CD4-positive, alpha-beta T cell treated with Interleukin-2 at 100 ng/mL for 4 hours (primary cell): ENCODE measurements at regions not wholly inside any gene's neighbourhood (a gene's known extent, or its start where the extent isn't known, plus 50 kb on each side); places are given as distances from the start of the nearest gene placed in this dataset.

ENCODE experiments used
- DNase-seq: peaks from one replicate; pipeline ENCODE4 v3.0.0-alpha.2; 2020; ENCODE audit warnings: low spot score

DNA sequence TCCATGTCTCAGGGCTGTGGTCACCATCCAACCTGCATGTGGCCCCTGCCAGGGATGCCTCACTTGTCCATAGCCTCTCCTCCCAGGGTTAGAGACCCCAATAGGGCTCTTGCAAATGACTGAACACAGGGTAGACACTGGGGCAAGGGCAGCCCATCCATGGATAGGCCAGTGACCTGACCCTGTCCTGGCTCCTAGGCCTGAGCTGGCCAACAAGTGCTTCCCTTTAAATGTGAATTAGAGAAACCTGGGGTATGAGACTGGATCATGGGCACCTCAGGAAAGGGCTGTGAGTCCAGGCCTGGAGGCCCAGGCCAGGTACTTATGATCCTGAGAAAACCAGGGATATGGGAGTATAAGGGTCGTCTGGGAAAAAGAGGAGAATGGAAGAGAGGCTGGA, 64.5 kb downstream of the COPS8 start:
- no peak for DNase-seq

DNA sequence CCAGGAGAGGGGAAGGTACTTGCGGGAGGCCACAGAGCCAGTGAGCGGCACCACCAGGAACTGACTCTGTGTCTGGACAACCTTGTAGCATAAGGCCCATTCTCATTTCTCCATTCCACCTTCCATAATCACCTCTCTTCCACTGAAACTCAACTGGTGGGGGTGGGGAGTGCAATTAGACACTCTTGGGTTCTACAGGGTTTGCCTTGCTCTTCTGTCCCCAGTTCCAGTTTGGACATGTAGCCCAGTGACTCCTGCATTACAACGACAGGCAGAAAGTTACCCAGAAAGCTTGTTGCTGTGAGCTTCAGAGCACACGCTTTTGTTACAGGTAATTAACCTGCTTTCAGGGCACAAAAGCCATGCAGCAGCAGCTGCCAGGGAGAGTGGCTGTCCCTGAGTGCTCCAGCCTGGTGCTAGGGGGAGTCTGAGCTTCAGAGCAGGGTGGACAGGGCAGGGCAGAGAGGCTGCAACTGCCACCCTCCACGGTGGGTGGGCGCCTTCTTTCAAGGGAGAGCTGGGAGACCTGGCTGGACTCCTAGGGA, 65.2 kb downstream of the COPS8 start:
- DNase-seq, result no peak

DNA sequence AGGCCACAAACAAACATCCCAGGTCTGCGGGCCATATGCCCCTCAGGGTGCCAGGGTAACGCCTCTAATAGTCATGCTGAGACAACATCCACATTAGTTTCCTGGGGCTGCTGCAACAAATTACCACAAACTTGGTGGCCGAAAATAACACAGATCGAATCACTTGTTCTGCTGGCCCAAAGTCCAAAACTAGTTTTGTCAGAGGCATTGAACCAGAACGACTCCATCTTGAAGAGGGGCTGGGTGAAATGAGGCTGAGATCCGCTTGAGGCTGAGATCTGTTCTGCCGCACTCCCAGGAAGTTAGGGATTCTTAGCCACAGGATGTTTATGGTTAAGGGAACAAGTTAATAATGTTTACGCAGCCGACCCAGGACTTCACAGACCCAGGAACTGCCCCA, 66.7 kb downstream of the COPS8 start:
- DNase-seq, result no peak

DNA sequence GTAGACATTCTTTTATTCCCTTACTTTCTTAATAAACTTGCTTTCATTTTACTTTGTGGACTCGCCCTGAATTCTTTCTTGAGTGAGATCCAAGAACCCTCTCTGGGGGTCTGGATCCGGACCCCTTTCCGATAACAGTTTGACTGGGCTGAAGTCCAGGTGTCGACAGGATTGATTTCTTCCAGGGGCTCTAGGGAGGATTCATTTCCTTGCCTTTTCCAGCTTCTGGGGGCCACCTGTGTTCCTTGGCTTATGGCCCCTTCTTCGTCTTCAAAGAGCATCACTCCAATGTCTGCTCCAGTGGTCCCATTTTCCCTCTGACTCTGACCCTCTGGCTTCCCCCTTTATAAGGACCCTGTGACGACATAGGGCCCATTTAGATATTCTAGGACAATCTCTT, 67.5 kb downstream of the COPS8 start:
- no peak for DNase-seq

DNA sequence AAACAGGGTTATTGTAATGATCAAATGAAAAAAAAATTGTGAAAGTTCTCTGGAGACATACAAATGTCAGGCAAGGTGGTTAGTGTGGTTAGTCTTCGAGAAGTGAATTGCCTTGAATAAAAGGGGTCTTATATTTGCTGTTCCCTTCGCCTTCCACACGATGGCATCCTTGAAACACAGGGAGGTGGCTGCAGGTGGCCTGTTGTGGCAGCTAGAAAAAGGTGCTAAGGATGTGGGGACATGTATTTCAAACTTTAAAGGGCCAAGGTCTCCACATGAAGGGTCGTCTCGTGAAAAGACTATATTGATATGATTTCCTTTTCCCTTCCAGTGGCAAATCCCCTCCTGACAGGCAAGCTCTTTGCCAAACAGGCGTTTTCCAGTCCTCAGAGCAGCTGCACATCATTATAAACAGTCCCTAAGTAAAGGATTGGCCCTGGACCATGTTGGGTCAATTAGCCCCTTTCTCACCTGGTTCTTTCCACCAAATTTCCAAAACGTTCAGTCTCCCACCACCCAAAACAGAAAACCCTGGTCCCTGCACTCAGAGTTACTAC, 68.5 kb downstream of the COPS8 start:
- peak; percentile 55 for DNase-seq

DNA sequence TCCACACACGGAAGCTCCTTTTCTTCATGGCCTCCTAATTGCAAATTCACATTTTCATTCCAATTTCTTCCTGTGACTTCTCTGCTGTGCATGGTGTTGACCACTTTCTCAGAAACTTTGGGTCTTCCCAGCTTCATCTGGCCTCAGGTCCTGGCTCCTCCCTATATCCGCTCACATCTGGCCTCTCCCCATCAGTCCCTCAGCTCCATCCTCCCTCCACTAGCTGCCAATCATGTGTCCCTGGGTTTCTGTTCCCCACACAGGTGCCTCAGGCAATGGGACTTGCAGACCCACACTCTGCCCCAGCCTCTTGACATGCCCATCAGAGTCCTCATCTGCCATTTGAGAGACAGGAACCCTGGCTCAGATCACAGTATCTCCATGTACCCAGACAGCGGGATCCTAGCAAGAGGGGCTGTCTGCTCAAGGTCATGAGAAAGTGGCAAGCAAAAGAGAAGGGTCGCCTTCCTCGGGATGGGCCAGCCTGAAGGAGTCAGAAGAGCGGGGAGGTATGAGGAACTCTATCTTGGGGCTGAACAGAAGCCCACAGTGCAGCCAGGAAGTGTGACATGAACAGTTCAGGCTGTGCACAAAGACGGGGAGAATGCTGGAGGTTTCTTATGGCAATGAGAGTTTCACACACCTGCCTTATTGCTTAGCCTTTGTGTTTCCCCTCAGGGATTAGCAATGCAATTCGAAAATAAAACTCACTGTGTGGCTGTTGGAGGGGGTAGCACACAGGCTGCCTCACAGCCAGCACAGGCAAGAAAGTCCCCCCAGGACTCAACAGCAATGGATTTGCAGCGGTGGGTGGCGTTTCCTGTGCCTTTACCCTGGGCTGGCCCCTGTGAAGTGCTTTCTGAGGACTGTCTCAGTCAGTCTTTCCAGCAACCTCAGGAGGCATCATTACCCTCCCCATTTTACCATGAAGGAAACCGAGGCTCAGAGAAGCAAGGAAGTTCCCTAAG, 69.5 kb downstream of the COPS8 start:
- DNase-seq, result no peak

DNA sequence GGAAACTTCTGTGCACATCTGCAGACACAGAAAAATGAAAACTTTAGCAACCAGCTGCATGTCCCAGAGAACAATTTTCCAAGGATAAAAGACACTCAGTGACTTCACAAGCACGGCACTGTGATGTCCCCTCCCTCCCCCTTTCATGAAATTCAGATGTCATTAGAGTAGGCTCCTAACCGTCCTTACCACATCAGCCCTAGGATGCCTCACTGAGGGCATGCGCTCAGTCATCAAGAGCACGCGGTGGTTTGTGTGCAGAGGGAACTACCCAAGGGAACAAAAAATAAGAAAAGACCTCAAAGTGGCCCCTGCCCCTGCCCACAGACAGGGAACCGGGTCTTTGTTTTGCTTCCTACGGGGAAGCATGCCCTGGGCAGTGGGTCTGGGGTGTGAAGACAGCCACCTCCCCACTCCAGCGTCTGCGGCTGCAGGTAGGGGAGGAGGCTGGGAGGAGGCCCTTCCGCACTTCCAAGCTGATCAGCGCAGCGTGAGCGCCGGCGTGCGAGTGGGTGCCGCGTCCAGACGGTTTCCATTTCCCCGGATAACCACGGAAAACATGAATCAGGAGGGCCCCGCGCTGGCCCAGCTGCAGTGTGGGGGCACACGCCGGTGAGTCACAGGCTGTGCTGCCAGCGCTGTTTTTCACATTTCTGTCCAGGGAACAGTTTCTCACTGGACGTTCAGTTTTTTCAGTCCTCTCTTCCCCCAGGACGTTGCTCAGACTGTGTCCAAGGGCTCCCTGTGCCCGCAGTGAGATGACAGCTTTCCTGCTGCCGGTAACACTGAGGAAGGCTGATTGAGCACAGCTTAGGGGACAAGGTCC, 70.6 kb downstream of the COPS8 start:
- DNase-seq, result no peak

DNA sequence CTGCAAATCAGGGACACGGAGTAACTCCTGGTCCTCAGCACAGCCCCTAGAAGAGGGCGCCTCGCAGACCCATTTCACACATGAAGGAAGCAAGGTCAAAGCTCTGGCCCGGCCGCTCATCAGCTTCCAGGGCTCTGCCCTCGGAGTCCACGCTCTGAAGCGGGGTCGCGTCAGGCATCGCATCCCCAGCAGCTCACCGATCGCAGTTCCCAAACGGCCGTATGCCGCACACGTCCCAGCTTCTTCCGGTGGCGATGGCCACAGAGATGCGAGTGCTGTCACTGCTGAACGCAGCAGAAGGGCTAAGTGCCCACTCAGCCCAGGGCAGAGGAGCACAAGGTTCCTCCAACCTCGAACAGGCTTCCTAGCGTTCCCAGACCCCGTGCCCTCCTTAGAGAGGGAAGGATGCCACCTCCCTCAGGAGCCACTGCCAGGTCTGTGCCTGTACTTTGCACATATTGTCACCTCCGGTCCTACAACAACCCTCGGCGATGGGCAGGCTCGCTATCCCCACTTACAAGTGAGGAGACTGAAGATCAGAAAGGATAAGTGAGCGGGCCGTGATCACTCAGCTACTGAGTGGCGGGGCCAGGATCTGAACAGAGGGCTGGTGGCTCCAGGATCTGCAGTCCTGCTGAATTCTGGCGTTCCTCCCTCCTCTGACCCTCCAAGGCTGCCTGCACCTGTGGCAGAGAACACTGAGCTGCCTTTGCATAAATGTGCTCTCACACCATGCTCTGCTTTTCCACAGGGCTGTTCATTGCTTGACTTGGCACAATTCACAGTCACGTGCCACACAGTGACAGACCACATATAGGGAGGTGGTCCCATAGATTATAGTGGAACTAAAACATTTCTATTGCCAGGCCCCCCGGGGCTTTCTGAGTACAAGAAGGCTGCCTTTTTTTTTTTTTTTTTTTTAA, 71.4 kb downstream of the COPS8 start:
- no peak for DNase-seq

DNA sequence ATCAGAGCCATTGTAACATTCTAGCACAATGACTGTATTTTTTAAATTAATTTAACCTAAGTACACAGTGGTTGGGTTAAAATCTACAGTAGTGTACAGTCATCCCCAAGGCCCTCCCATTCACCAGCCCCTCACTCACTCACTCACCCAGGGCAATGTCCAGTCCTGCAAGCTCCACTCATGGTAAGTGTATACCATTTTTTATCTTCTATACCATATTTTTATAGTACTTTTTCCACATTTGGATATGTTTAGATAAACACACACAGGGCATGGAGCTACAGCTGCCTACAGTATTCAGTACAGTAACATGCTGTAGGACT, 72.1 kb downstream of the COPS8 start:
- DNase-seq, result no peak

DNA sequence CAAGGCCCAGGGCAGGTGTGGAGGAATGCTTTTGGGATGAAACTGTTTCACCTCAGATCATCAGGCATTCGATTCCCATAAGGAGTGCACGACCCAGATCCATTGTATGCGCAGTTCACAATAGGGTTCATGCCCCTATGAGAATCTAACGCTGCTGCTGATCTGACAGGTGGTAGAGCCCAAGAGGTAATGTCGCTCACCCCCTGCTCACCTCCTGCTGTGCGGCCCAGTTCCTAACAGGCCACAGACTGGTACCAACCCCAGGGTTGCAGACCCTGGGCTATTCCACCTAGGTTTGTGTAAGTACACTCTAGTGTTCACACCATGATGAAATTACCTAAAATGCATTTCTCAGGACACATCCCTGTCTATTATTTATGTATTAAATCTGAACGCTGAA, 72.5 kb downstream of the COPS8 start:
- no peak for DNase-seq

DNA sequence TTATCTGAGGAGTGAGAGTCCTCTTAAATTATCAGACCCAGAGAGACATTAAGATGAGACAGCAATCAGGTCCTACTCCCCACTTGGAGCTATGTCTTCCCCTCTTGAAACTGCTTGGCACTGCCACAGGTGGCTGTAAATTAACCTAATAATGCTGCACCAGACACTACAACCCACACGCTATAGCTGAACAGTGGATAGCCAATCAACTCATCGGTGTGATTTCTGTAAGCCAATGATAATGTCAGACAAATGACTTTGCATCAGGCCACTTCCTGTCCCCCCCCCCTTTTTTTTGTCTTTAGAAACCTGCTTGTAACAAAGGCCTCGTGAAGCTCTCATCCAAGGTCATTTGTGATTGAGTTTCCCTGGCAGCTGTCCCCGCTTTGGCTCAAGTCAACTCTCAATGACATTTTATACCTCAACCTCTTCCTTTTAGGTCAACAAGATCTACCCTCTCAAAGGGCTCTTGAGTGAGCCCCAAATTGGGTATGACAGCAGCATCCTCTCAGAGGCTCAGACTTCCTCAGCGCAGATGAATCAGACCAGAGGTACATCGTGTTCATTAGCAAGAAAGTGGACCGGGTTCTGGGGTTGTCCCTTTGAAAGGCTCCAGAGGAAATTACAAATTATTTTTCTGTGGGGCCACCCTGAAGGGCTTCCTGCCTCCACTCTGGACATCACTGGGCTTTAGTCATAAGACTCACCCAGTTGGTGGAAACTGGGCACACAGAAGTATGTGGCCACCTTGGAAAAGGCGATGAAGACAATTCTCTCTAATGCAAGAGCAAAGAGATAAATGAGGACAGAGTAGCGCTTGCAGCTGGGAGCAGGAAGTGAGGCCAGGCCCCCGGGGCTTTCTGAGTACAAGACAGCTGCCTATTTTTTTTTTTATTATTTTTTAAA, 73.6 kb downstream of the COPS8 start:
- DNase-seq, result no peak

DNA sequence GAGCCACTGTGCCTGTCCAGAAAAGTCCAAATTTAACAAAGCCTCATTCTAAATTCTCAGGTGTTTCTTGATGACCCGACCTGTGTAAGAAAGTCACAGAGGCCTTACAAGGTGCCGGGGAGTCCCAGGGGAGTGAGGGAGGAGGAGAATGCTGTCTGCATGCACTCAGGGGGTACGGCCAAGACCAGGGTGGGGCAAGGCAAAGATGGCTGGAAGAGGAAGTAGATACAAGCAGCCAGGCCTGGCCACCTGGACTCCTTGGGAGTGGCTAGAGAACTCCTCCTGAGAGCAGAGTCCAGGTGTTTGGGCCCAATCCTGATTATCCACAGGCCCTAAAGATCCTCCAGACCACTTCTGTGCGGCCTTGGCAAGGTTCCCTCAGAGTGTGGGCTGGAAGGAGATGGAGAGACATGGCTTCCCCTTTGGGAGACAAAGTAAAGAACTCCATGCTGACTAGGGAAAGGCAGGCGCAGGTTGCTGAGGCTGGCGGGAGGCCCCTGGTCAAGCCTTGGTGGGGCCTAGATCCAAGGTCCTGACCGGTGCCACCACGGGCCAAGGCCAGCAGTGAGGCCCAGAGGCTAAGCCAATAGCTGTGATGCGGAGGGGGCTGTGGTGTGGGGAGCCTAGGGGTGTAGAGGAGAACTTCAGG, 74.7 kb downstream of the COPS8 start:
- no peak for DNase-seq

DNA sequence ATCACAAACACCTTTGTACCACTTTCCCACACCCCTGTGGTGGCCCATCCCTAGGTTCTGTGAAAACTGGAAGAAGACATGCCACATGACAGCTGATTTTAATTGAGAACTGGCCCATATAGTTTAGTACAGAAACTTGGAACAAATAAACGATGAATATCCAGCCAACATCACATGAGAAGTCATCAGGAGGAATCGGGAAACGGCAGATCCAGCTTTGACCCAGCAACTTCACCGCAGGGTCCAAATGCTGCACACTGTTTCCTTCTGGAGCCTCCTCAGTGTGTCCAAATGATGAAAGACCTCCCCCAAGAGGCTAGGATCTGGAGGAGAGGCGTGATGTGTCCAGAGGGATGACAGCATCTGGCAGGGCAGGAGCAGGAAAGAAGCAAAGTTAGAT, 75.5 kb downstream of the COPS8 start:
- no peak for DNase-seq

DNA sequence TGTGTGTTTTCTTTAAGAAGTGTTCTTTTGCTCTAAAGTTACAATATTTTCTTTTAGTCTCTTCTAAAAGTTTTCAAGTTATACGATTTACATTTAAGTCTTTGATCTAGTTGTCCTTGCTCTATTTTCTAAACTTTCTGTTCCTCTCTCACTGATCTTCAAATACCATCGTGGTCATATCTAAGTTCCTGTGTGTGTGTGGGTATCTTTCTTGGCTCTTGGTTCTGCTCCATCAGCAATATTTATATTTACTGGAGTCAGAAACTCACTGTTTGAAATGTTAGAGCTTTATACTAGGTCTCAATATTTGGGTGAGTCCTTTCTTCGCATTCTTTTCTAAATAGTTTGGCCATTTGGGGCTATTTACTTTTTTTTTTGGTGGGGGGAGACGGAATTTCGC, 77.3 kb downstream of the COPS8 start:
- DNase-seq, result no peak

DNA sequence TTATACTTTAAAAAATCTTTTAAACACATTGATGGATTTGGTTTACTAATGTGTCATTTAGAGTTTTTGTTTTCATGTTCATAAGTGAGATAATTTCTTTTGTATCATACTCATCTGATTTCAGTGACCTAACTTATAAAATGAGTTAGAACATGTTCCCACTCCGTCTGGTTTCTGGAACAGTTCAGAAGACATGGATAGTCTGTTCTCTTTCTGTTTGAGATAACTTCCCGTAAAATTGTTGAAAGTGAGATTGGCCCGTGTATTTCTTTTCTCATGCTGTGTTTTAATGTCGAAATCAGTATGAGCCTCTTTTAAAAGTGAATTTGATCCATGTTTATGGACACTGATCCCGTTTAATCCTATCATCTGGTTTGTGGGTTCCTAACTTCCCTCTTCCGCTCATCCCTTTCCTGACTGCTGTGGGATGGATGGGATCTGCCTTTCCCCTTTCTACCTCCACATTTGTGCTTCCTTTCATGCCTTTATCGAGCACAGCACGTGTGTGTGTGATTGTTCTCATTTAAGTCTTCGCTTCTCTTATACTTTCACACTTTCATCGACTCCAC, 78.9 kb downstream of the COPS8 start:
- DNase-seq, result no peak

DNA sequence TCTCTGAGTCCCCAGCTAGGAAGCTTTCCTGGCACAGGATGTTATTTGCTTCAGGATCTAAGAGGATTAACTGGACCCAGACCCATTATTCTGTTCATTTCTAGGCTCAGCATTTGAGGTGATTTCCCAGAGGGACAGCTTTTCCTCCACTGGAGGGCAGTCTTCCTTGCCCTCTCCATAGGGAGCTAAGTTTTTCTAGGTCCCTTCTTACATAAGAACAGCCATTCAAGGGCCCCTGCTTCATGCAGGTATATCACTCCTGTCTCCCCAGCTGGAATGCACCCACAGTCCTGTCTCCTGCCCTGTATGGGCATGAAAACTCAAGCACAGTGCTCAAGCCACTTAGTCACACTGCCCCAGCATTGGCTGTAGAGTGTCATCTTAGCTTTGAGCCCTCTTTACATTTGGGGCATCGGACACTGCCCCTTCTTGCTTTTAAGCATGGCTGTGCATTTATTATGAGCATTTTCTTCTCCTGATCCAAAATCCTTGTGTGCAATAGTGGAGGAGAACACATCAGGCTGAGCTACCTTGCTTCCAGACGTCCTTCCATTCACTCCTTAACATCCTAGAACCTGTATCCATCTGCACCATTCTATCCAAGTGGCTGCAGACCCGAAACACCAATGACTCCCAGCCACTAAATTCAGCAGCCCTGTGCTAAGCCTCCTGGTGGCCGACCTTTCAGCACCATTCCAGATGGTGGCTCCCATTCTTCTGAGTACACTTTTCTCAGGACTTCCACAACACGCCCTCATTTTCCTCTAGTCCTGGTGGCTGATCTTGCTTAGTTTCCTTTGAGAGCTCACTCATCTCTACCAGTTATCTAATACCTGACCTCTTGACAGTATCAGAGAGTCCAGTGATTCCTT, 80.0 kb downstream of the COPS8 start:
- no peak for DNase-seq

DNA sequence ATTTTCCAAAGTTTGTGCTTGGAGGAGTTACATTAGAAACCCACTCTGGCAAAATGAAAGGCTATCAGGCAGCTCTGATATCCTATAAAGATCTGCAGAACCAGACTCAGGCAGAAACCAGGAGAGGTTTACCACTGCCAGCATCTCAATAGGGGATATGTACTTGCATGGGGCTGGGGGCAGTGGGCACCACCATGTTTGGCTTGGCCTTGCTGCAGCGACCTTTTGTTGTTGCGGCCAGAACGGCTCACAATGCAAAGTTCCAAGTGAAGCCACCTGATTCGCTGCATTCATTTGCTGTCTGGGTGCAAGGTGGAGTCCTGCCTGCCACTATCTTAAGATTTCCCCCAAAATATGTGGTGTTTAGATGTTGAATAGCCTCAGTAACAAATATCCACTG, 81.3 kb downstream of the COPS8 start:
- no peak for DNase-seq

DNA sequence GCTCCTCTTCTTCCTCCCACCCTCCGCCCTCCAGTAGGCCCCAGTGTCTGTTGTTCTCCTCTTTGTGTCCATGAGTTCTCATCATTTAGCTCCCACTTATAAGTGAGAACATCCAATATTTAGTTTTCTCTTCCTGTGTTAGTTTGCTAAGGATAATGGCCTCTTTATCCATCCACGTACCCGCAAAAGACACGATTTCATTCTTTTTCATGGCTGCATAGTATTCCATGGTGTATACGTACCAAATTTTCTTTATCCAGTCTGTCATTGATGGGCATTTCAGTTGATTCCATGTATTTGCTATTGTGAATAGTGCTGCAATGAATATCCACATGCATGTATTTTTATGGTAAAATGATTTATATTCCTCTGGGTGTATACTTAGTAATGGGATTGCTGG, 82.2 kb downstream of the COPS8 start:
- no peak for DNase-seq

DNA sequence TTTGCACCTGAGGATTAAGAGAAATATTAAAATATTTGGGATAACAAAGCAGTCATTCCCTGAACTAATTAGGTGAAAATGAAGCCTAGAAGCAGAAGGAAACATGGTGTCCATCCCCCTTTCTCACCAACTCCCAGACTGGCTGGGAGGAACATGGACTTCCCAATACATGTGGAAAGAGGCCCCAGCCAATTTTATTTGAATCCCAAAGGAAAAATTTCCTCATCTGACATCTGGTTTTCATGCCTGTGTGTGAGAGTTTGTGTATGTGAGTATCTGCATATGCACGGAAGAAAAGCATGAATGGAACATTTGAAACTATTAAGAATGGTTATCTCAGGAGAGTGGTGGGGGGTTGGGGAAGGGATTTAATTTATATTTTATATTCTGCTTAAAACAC, 84.3 kb downstream of the COPS8 start:
- DNase-seq, result no peak
